GM10266 (cell line): ENCODE measurements at regions not wholly inside any gene's neighbourhood (a gene's known extent, or its start where the extent isn't known, plus 50 kb on each side); places are given as distances from the start of the nearest gene placed in this dataset.

Experiments
- DNase-seq: peaks from one replicate; pipeline ENCODE4 v3.0.0; 2012; ENCODE audit errors: extremely low spot score
- TF ChIP-seq, protein P1 (sequence below): IDR thresholded peaks from 2 replicates; pipeline ENCODE4 v1.5.1; 2012; ENCODE audit warnings: mild to moderate bottlenecking, low read depth; ENCODE audit not compliant: control insufficient read depth, insufficient read depth; ENCODE audit errors: missing control alignments

DNA sequence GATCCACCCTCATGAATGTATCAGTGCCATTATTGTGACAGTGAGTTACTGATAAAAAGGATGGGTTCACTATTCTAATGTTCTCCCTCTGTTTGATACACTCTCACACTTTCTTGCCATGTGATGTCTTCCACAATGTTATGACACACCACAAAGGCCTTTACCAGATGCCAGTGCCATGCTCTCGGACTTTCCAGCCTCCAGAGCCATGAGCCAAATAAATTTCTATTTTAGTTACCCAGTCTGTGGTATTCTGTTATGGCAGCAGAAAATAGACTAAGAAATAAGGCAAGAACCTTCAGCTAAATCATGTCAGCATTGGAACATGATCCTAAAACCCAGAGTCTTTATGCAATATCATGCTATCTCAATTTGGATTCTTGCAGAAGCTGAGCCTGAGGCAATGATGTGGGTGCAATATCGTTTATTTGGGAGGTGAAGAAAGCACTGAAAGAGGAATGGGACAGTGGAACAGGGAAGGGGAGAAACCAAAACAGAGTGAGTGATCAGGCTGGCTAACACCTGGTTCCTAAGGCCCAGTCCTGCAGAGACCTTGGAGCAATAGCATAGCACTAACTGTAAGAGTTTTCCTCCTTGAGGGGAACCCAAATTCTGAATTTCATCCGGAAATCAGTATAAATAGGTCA, 130.4 kb upstream of the LRFN2 start:
- TF ChIP-seq, protein P1, sequence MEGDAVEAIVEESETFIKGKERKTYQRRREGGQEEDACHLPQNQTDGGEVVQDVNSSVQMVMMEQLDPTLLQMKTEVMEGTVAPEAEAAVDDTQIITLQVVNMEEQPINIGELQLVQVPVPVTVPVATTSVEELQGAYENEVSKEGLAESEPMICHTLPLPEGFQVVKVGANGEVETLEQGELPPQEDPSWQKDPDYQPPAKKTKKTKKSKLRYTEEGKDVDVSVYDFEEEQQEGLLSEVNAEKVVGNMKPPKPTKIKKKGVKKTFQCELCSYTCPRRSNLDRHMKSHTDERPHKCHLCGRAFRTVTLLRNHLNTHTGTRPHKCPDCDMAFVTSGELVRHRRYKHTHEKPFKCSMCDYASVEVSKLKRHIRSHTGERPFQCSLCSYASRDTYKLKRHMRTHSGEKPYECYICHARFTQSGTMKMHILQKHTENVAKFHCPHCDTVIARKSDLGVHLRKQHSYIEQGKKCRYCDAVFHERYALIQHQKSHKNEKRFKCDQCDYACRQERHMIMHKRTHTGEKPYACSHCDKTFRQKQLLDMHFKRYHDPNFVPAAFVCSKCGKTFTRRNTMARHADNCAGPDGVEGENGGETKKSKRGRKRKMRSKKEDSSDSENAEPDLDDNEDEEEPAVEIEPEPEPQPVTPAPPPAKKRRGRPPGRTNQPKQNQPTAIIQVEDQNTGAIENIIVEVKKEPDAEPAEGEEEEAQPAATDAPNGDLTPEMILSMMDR, result no peak
- DNase-seq, result no peak

DNA sequence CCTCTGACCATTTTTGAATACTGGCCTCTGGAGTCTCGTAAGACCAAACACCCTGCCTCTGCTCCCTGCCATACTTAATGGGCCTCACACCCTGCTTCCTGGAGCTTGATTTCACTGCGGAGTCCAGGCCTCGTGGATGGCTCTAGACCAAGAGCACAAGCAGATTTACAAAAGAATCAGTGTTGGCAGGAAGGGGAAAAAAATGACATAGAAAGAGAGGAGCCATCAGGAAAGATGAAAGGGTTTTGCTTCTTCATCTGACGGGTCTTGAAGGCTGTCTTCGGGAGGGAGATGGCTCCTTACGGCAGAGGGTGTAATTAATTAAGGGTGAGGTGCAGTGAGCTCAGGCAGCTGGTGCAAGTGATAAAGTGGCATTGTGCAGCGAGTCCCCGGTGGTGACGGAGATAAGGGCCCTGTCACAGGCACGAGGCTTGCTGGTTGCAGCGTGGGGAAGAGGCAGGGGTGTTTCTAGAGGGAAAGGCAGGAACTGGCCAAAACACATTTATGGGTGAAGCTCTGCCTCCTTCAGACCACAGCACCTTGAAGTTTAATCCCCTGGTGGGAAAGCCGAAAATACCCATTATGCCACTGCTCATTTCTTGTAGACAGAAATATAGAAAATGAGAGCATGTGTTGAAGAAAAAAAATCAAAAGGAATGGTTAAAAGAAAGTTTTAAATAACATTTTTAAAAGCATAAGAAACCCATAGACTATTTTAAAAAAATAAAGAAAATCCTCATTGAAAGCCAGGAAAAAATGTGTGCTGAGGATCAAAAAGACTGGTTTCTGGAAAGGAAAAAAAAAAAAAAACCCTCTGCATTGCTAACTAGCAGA, 128.6 kb upstream of the LRFN2 start:
- DNase-seq, result no peak
- TF ChIP-seq, protein P1, result no peak

DNA sequence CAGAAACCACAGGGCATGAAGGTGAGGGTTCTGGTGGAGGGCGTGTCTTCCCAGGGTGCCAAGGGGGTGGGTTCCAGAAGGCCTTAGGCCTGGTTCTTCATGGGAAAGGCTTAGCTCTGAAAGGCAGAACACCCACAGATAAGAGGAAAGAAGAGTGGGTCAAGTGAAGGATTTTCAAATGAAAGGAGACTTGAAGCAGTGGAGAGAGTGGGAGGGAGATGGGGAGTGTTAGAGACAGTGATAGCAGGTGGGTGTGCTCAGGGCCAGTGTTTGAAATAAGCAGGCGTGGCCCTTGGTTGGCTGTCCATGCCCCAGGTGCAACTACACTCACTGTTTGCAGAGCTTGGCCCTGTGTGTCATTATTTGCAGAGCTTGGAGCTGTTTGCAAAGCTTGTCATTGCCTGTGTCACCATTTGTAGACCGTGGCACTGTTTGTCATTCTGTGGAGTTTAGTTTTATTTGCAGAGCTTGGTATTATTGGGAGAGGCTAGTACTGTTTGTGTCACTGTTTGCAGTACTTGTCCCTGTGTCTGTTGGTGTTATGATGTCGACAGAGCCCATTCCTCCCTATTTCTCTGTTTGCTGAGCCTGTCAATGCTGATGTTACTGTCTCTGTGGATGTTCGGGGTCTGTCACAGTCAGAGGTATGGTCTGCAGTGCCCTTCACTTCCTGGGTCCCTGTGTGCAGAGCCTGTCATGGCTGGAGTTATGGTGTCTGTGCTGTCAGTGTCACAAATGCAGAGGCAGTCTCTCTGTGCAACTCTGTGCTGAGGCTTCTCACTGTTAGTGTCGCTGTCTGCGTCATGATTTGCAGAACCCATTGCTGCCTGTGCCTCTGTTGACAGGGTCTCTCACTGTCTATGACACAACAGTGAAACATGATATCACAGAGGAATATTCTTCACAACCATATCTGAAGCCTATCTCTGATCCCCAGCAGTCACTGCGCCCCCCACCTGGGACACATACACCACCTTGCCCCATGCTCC, 127.7 kb upstream of the LRFN2 start:
- TF ChIP-seq, protein P1, result no peak
- no peak for DNase-seq

DNA sequence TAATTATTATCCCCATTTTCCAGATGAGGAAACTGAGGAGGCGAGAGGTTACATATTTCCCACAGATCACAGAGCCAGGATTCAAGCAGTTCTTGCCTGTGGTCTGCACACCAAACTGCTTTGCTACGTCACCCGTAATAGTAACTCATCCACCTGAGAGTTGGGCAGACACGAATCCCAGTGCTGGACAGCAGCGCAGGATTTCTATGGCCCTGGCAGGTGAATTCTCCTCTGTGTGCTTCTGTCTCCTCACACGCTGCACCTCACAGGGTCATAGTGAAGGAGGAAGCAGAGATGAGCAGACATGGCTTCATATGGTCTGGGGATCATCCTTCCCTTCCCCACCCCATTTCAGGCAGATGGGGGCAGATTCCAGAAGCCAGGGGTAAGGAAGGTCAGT, 127.0 kb upstream of the LRFN2 start:
- DNase-seq, result no peak
- TF ChIP-seq, protein P1, result no peak

DNA sequence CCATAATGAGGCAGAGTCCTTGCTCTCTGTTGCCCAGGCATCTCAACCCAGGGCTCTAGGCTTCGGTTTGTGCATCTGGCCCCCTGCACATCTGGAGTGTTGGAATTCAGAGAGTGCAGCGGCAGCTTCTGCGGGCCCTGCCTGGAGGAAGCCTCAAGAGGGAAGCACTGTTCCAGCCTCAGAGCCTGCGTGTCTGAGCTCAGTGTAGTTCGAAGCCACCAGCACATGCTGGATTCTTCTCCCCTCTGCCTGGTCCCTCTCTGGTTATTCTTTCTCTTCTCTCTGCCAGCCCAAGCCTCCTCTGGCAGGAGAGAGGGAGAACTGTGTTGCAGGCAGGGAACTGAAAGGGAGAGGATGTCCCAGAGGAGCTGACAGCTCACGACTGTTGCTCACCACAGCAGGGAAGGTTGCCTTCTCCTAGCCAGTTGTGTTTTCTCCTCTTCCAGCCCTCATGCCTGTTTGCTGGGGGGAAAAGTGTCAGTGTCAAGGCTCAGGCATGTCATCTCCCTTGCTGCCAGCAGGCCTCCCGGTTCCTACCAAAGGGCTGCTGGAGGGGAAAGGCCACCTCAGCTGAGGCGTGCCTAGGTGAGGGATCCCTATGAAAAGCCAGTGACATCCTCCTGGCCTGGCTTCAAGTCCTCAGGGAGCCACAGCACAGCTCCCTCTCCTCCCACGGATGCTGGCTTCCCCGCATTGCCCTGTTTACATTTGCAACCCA, 126.0 kb upstream of the LRFN2 start:
- no peak for DNase-seq
- TF ChIP-seq, protein P1, result no peak

DNA sequence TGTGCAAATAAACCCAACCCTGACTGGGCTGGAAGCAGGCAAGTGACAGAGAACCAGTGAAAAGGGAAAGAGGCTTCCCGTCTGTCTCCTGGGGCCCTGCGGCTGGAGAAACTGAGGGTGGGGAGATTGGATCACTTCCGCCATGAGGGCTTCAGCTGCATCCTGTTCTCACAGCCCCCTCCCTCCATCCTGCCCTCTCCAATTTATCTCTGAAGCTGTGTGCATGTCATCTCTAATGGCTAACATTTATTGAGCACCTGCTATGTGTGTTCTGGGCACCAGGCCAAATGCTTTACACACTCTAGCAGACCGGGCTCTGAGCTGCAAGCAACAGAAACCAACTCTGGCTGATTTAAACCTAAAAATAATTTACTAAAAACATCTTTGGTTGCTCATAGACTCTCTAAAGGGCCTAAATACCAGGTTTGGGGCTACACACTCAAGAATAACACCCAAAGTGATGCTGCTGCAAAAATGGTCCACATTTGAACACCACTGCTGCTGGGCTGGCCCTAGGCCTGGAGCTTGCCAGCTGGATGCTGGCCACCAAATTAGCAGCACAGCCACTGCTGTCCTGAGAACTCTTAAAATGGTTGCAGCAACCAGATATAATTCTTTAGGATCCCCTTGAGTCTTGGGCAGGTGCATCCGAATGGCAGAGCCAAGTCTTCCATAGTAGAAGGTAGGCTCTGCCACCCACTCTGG, 123.6 kb upstream of the LRFN2 start:
- no peak for DNase-seq
- TF ChIP-seq, protein P1, result no peak
